OCI-M1 (cell line): ENCODE measurements at regions not wholly inside any gene's neighbourhood (a gene's known extent, or its start where the extent isn't known, plus 50 kb on each side); places are given as distances from the start of the nearest gene placed in this dataset.

ENCODE experiments used
- DNase-seq: peaks from one replicate; lab custom pipeline; 2025; lab: John Stamatoyannopoulos, UW

- peak; percentile 9 for DNase-seq
Observed at GRCh38 chr10:49243610-49244283, 55.2 kb upstream of the C10orf71 start.

GRCh38 chr10:49243139-49243538 lies 54.9 kb upstream of the TMEM273 start:
- DNase-seq: no peak

GRCh38 chr10:49242604-49243003 lies 54.4 kb upstream of the TMEM273 start:
- no peak for DNase-seq

- DNase-seq: no peak
Observed at GRCh38 chr10:49241385-49241784, 53.2 kb upstream of the TMEM273 start.

GRCh38 chr10:49240946-49241345 lies 52.8 kb upstream of the TMEM273 start:
- no peak for DNase-seq
